WTC11 (cell line): ENCODE measurements at regions not wholly inside any gene's neighbourhood (a gene's known extent, or its start where the extent isn't known, plus 50 kb on each side); places are given as distances from the start of the nearest gene placed in this dataset.

ENCODE experiments used
- ATAC-seq: fragments of 200-7000 bp; cut with Tn5 transposase; 2 replicates; pipeline ENCODE4 v1.10.0; 2021; ENCODE audit warnings: mild to moderate bottlenecking, moderate library complexity
- CTCF ChIA-PET: fragments of 300-600 bp; sonication (Branson Sonifier 250); formaldehyde crosslinking; loops from one replicate; lab custom pipeline; 2021; ENCODE audit warnings: antibody characterized with exemption; lab: Charles Lee
- POLR2A ChIA-PET: fragments of 350-600 bp; sonication (Branson Sonifier 250); formaldehyde crosslinking; loops from one replicate; lab custom pipeline; 2021; ENCODE audit warnings: antibody characterized with exemption; lab: Charles Lee
- DNase-seq: peaks from one replicate; pipeline ENCODE4 v3.0.0; 2021; ENCODE audit warnings: low spot score
- H3K27ac Mint-ChIP-seq: 2 replicates; pipeline ENCODE4 v1.8.0; 2021; ENCODE audit warnings: mixed read lengths
- H3K27me3 Mint-ChIP-seq: 2 replicates; pipeline ENCODE4 v1.8.0; 2021; ENCODE audit warnings: low read depth, mild to moderate bottlenecking, moderate library complexity, mixed read lengths
- H3K36me3 Mint-ChIP-seq: 2 replicates; pipeline ENCODE4 v1.8.0; 2021; ENCODE audit warnings: mixed read lengths
- H3K4me1 Mint-ChIP-seq: 2 replicates; pipeline ENCODE4 v1.8.0; 2022; ENCODE audit warnings: mixed read lengths
- H3K4me3 Mint-ChIP-seq: 2 replicates; pipeline ENCODE4 v1.8.0; 2021; ENCODE audit warnings: mild to moderate bottlenecking, moderate library complexity, mixed read lengths
- H3K9me3 Mint-ChIP-seq: 2 replicates; pipeline ENCODE4 v1.8.0; 2021; ENCODE audit warnings: mixed read lengths
- AR ChIP-seq: fragments of 250-450 bp; sonication (Bioruptor Pico); IDR thresholded peaks from 2 replicates; pipeline ENCODE4 v1.9.0; 2021; ENCODE audit warnings: mild to moderate bottlenecking
- CREB1 ChIP-seq: sonication (generic); formaldehyde crosslinking; IDR thresholded peaks from 2 replicates; pipeline ENCODE4 v1.8.0; 2023; ENCODE audit warnings: mild to moderate bottlenecking, missing genetic modification reagents
- CREM ChIP-seq: sonication (generic); formaldehyde crosslinking; IDR thresholded peaks from 2 replicates; pipeline ENCODE4 v1.8.1; 2022; ENCODE audit warnings: mild to moderate bottlenecking, missing genetic modification reagents, moderate library complexity
- E2F4 ChIP-seq: sonication (generic); formaldehyde crosslinking; IDR thresholded peaks from 2 replicates; pipeline ENCODE4 v1.8.1; 2022; ENCODE audit warnings: low read depth, mild to moderate bottlenecking, moderate library complexity, missing genetic modification reagents, borderline replicate concordance
- ELF4 ChIP-seq: sonication (generic); formaldehyde crosslinking; IDR thresholded peaks from 2 replicates; pipeline ENCODE4 v1.8.1; 2022; ENCODE audit warnings: low read depth, mild to moderate bottlenecking, moderate library complexity, missing genetic modification reagents
- HMGA2 ChIP-seq: fragments of 250-450 bp; sonication (Bioruptor Pico); IDR thresholded peaks from 2 replicates; pipeline ENCODE4 v1.4.0; 2021; ENCODE audit warnings: mild to moderate bottlenecking, moderate library complexity
- IRF2 ChIP-seq: sonication (generic); formaldehyde crosslinking; IDR thresholded peaks from 2 replicates; pipeline ENCODE4 v1.8.0; 2022; ENCODE audit warnings: low read depth, missing genetic modification reagents, borderline replicate concordance
- KAT7 ChIP-seq: sonication (generic); formaldehyde crosslinking; IDR thresholded peaks from 2 replicates; pipeline ENCODE4 v1.8.1; 2023; ENCODE audit warnings: missing genetic modification reagents, mild to moderate bottlenecking, borderline replicate concordance
- NFATC4 ChIP-seq: fragments of 250-450 bp; sonication (Bioruptor Pico); IDR thresholded peaks from 2 replicates; pipeline ENCODE4 v1.9.0; 2021; ENCODE audit warnings: mild to moderate bottlenecking
- NR2C2 ChIP-seq: sonication (generic); formaldehyde crosslinking; IDR thresholded peaks from 2 replicates; pipeline ENCODE4 v1.8.0; 2022; ENCODE audit warnings: mild to moderate bottlenecking, missing genetic modification reagents
- RELA ChIP-seq: sonication (generic); formaldehyde crosslinking; IDR thresholded peaks from 2 replicates; pipeline ENCODE4 v1.8.1; 2022; ENCODE audit warnings: missing genetic modification reagents, mild to moderate bottlenecking, borderline replicate concordance
- STAT6 ChIP-seq: sonication (generic); formaldehyde crosslinking; conservative IDR thresholded peaks from 2 replicates; pipeline ENCODE4 v1.8.1; 2023; ENCODE audit warnings: mild to moderate bottlenecking, low read depth, missing genetic modification reagents, moderate library complexity
- ZNF121 ChIP-seq: sonication (generic); formaldehyde crosslinking; IDR thresholded peaks from 2 replicates; pipeline ENCODE4 v1.8.0; 2023; ENCODE audit warnings: missing genetic modification reagents
- ZNF219 ChIP-seq: sonication (generic); formaldehyde crosslinking; IDR thresholded peaks from 2 replicates; pipeline ENCODE4 v1.8.0; 2023; ENCODE audit warnings: missing genetic modification reagents, mild to moderate bottlenecking, borderline replicate concordance
- ZNF263 ChIP-seq: sonication (generic); formaldehyde crosslinking; IDR thresholded peaks from 2 replicates; pipeline ENCODE4 v1.8.1; 2022; ENCODE audit warnings: low read depth, mild to moderate bottlenecking, moderate library complexity, missing genetic modification reagents
- TF ChIP-seq, protein P1 (sequence below): sonication (generic); formaldehyde crosslinking; IDR thresholded peaks from 2 replicates; pipeline ENCODE4 v1.8.1; 2023; ENCODE audit warnings: mild to moderate bottlenecking, missing genetic modification reagents
- TF ChIP-seq, protein P2 (sequence below): fragments of 250-450 bp; sonication (Bioruptor Pico); conservative IDR thresholded peaks from 2 replicates; pipeline ENCODE4 v1.9.0; 2021; ENCODE audit warnings: mild to moderate bottlenecking
- TF ChIP-seq, protein P3 (sequence below): fragments of 200-600 bp; IDR thresholded peaks from 2 replicates; pipeline ENCODE4 v1.8.0; 2022; ENCODE audit warnings: antibody characterized with exemption
- TF ChIP-seq, protein P4 (sequence below): fragments of 250-450 bp; sonication (Bioruptor Pico); IDR thresholded peaks from 2 replicates; pipeline ENCODE4 v1.9.0; 2021; ENCODE audit warnings: moderate library complexity, mild to moderate bottlenecking, inconsistent platforms, borderline replicate concordance

- POLR2A ChIA-PET, result no interaction called here
- Mint-ChIP-seq H3K9me3 (peaks cover 10% of the 10 kb centered on the region), H3K36me3 (peaks cover 7% of the 10 kb centered on the region), H3K27me3 (no peaks in the 10 kb centered on the region)
- DNase-seq, result no peak
- no peak for ATAC-seq
- TF ChIP-seq CREB1 (no peak), HMGA2 (CRISPR knock-in tag) (no peak), AR (no peak), CREM (no peak)
- TF ChIP-seq, all 79 proteins: peak for 0
- Mint-ChIP-seq H3K4me3 (no peak overlapping the region), H3K27ac (no peak overlapping the region), H3K4me1 (peaks cover 6% of the 10 kb centered on the region)
- CTCF ChIA-PET, result no interaction called here
Measured at GRCh38 chr15:36062357-36062756, 516.4 kb upstream of the DPH6 start.

DNA sequence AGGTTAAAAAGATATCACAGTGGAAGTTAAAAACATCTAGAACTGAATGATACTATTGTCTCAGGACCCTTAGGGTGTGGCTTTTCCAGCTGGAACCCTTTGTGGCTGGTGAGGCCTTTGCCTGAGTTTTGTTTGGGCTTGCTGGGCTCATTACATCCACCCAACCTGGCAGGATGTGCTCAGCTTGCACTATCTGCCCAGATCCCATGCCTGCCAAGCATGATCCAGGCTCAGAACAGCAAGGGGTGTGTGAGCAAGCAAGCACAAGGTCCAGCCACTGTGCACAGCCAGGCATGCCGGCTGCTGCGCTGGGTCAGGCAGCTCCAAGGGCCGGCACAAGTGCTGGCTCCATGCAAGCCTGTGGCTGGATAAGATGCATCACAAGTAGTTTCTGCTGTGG is 512.7 kb upstream of the CDIN1 start:
- Mint-ChIP-seq H3K27me3 (no peaks in the 10 kb centered on the region), H3K4me3 (no peak overlapping the region), H3K36me3 (peaks cover 11% of the 10 kb centered on the region), H3K9me3 (peaks cover 13% of the 10 kb centered on the region), H3K27ac (no peak overlapping the region), H3K4me1 (peaks cover 9% of the 10 kb centered on the region)
- DNase-seq (no peak), ATAC-seq (no peak)
- ChIA-PET POLR2A (no interaction called here), CTCF (no interaction called here)
- no peak for TF ChIP-seq KAT7 (CRISPR knock-in tag)
- no peak for TF ChIP-seq ZNF263 (CRISPR knock-in tag)
- TF ChIP-seq, protein P1, sequence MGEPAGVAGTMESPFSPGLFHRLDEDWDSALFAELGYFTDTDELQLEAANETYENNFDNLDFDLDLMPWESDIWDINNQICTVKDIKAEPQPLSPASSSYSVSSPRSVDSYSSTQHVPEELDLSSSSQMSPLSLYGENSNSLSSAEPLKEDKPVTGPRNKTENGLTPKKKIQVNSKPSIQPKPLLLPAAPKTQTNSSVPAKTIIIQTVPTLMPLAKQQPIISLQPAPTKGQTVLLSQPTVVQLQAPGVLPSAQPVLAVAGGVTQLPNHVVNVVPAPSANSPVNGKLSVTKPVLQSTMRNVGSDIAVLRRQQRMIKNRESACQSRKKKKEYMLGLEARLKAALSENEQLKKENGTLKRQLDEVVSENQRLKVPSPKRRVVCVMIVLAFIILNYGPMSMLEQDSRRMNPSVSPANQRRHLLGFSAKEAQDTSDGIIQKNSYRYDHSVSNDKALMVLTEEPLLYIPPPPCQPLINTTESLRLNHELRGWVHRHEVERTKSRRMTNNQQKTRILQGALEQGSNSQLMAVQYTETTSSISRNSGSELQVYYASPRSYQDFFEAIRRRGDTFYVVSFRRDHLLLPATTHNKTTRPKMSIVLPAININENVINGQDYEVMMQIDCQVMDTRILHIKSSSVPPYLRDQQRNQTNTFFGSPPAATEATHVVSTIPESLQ (CRISPR knock-in tag), result no peak
- TF ChIP-seq, protein P2, sequence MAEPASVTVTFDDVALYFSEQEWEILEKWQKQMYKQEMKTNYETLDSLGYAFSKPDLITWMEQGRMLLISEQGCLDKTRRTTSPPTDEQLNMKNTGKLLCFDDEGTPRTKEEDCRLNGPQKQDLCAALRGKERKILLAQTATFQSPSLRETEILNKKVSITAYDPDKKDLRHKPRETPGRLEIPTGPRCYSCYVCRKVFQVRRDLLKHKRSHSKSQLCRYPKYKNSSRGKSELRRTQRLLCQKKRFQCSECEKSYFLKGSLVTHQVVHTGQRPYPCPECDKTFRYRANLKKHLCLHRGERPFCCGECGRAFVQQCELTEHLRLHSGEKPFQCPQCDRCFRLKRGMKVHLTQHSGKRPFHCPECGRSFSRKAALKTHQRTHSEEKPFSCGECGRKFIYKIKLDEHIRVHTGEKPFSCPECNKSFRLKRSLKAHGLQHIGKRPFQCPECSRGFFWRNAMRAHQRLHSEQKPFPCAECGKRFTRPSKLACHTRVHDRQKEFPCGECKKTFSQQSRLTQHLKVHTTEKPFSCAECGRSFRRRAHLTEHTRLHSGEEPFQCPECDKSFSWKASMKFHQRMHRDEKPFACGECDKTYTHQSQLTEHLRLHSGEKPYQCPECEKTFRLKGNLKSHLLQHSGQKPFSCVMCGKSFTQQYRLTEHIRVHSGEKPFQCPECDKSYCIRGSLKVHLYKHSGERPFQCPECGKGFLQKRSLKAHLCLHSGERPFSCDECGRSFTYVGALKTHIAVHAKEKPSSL, result no peak
- TF ChIP-seq NR2C2 (CRISPR knock-in tag), result no peak
- TF ChIP-seq ELF4 (CRISPR knock-in tag), result no peak
- no peak for TF ChIP-seq NFATC4 (CRISPR knock-in tag)
- no peak for TF ChIP-seq STAT6 (CRISPR knock-in tag)
- TF ChIP-seq ZNF219, result no peak
- TF ChIP-seq RELA (CRISPR knock-in tag), result no peak
- no peak for TF ChIP-seq E2F4 (CRISPR knock-in tag)
- TF ChIP-seq, protein P3, sequence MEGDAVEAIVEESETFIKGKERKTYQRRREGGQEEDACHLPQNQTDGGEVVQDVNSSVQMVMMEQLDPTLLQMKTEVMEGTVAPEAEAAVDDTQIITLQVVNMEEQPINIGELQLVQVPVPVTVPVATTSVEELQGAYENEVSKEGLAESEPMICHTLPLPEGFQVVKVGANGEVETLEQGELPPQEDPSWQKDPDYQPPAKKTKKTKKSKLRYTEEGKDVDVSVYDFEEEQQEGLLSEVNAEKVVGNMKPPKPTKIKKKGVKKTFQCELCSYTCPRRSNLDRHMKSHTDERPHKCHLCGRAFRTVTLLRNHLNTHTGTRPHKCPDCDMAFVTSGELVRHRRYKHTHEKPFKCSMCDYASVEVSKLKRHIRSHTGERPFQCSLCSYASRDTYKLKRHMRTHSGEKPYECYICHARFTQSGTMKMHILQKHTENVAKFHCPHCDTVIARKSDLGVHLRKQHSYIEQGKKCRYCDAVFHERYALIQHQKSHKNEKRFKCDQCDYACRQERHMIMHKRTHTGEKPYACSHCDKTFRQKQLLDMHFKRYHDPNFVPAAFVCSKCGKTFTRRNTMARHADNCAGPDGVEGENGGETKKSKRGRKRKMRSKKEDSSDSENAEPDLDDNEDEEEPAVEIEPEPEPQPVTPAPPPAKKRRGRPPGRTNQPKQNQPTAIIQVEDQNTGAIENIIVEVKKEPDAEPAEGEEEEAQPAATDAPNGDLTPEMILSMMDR, result no peak
- TF ChIP-seq ZNF121 (CRISPR knock-in tag), result no peak
- TF ChIP-seq, protein P4, sequence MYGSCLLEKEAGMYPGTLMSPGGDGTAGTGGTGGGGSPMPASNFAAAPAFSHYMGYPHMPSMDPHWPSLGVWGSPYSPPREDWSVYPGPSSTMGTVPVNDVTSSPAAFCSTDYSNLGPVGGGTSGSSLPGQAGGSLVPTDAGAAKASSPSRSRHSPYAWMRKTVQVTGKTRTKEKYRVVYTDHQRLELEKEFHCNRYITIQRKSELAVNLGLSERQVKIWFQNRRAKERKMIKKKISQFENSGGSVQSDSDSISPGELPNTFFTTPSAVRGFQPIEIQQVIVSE, result no peak
- TF ChIP-seq IRF2 (CRISPR knock-in tag), result no peak
